CD14-positive monocyte (primary cell): ENCODE measurements at regions not wholly inside any gene's neighbourhood (a gene's known extent, or its start where the extent isn't known, plus 50 kb on each side); places are given as distances from the start of the nearest gene placed in this dataset.
A peak's percentile ranks its signal among the peaks of the same experiment; 100 is the strongest.

Experiments used
- DNase-seq, 3 donors: peaks; one replicate each; pipeline ENCODE4 v3.0.0-alpha.2; 2011 to 2022
- H2AFZ ChIP-seq: 2 replicates; pipeline ENCODE4 v1.6.0; 2012; ENCODE audit warnings: mild to moderate bottlenecking, low read depth, low read length, inconsistent platforms; ENCODE audit not compliant: insufficient read depth, poor library complexity, severe bottlenecking
- H3K27ac ChIP-seq, 2 donors: 1 replicate in 1 of 2; 2 replicates in 1 of 2; pipeline ENCODE4 v1.5.1; 2012 to 2013; ENCODE audit warnings: low read length in 2 of 2, control low read depth in 1 of 2, inconsistent platforms in 1 of 2, low read depth in 1 of 2, mild to moderate bottlenecking in 1 of 2
- H3K27me3 ChIP-seq, 2 donors: one replicate each; pipeline versions ENCODE4 v1.6.0 to v1.6.1; 2011 to 2013; ENCODE audit warnings: low read length in 2 of 2; ENCODE audit not compliant: control insufficient read depth in 2 of 2, insufficient read depth in 2 of 2
- H3K36me3 ChIP-seq, 2 donors: replicated peaks in 1 of 2; 1 replicate in 1 of 2; 2 replicates in 1 of 2; pipeline versions ENCODE4 v1.5.1 to v1.6.1; 2012 to 2013; ENCODE audit warnings: low read length in 2 of 2, control low read depth in 1 of 2, inconsistent platforms in 1 of 2, mild to moderate bottlenecking in 1 of 2; ENCODE audit not compliant: insufficient read depth in 2 of 2, control insufficient read depth in 1 of 2
- H3K4me1 ChIP-seq, 2 donors: 1 replicate in 1 of 2; 2 replicates in 1 of 2; pipeline versions ENCODE4 v1.5.1 to v1.6.1; 2012 to 2013; ENCODE audit warnings: low read length in 2 of 2, control low read depth in 1 of 2, inconsistent platforms in 1 of 2, mild to moderate bottlenecking in 1 of 2, moderate library complexity in 1 of 2; ENCODE audit not compliant: insufficient read depth in 2 of 2, control insufficient read depth in 1 of 2
- H3K4me2 ChIP-seq: replicated peaks from 2 replicates; pipeline ENCODE3; 2012; ENCODE audit warnings: low read length, moderate library complexity, mild to moderate bottlenecking; ENCODE audit not compliant: poor library complexity, severe bottlenecking; ENCODE audit errors: extremely low read depth
- H3K4me3 ChIP-seq, 3 experiments: fragments of 200-600 bp in 1 of 3; sonication (generic) in 1 of 3; replicated peaks in 1 of 3; 1 replicate in 2 of 3; 2 replicates in 1 of 3; pipeline ENCODE4 v1.5.1; 2011 to 2013; ENCODE audit warnings: low read length in 3 of 3, mild to moderate bottlenecking in 3 of 3, control low read depth in 2 of 3, low read depth in 2 of 3, inconsistent platforms in 1 of 3, moderate library complexity in 1 of 3
- H3K79me2 ChIP-seq: 2 replicates; pipeline ENCODE4 v1.6.0; 2012; ENCODE audit warnings: mild to moderate bottlenecking, control low read depth, inconsistent platforms, low read length, moderate library complexity; ENCODE audit not compliant: insufficient read depth
- H3K9ac ChIP-seq: 2 replicates; pipeline ENCODE4 v1.6.0; 2017; ENCODE audit warnings: low read length, mild to moderate bottlenecking; ENCODE audit not compliant: insufficient read depth, poor library complexity, severe bottlenecking
- H3K9me3 ChIP-seq, 2 donors: replicated peaks in 1 of 2; 1 replicate in 1 of 2; 2 replicates in 1 of 2; pipeline versions ENCODE4 v1.5.1 to v1.6.1; 2012 to 2013; ENCODE audit warnings: low read length in 2 of 2, control low read depth in 1 of 2; ENCODE audit not compliant: control insufficient read depth in 1 of 2, insufficient read depth in 1 of 2
- H4K20me1 ChIP-seq: 2 replicates; pipeline ENCODE4 v1.6.0; 2012; ENCODE audit warnings: mild to moderate bottlenecking, low read length, control low read depth, moderate library complexity; ENCODE audit not compliant: insufficient read depth
- H3K27ac Mint-ChIP-seq, 7 donors: one replicate each; pipeline ENCODE4 v1.8.0; 2020; ENCODE audit warnings: mild to moderate bottlenecking in 7 of 7, mixed read lengths in 7 of 7, moderate library complexity in 6 of 7, inconsistent platforms in 2 of 7
- H3K27me3 Mint-ChIP-seq, 3 donors: one replicate each; pipeline ENCODE4 v1.8.0; 2021 to 2022; ENCODE audit warnings: low read depth in 3 of 3, mild to moderate bottlenecking in 3 of 3, mixed read lengths in 3 of 3, moderate library complexity in 3 of 3, inconsistent platforms in 1 of 3
- H3K36me3 Mint-ChIP-seq, 2 donors: one replicate each; pipeline ENCODE4 v1.8.0; 2020; ENCODE audit warnings: mixed read lengths in 2 of 2, inconsistent platforms in 1 of 2, mild to moderate bottlenecking in 1 of 2
- H3K4me1 Mint-ChIP-seq: one replicate; pipeline ENCODE4 v1.8.0; 2020; ENCODE audit warnings: mild to moderate bottlenecking, mixed read lengths
- H3K4me3 Mint-ChIP-seq, 2 donors: one replicate each; pipeline ENCODE4 v1.8.0; 2020; ENCODE audit warnings: mild to moderate bottlenecking in 2 of 2, mixed read lengths in 2 of 2, moderate library complexity in 1 of 2
- H3K9me3 Mint-ChIP-seq, 7 donors: one replicate each; pipeline ENCODE4 v1.8.0; 2020 to 2022; ENCODE audit warnings: mixed read lengths in 7 of 7, mild to moderate bottlenecking in 6 of 7, moderate library complexity in 6 of 7, inconsistent platforms in 2 of 7
- WGBS: methylation state at CpG from one replicate; pipeline ENCODE4 v1.1.5; 2013; ENCODE audit warnings: missing lambda C conversion rate; ENCODE audit not compliant: insufficient coverage; 5-methylcytosine and 5-hydroxymethylcytosine counted together
- intact Hi-C, 2 donors: fragments of 100-400 bp; cut with micrococcal nuclease; formaldehyde crosslinking; loops; one replicate each; pipeline versions ENCODE4 v1.15.0 to v1.15.1; 2023
- TF ChIP-seq, protein P1 (sequence below): fragments of 200-600 bp; IDR thresholded peaks from one replicate; pipeline ENCODE4 v1.8.0; 2022; ENCODE audit warnings: antibody characterized with exemption, mild to moderate bottlenecking

DNA sequence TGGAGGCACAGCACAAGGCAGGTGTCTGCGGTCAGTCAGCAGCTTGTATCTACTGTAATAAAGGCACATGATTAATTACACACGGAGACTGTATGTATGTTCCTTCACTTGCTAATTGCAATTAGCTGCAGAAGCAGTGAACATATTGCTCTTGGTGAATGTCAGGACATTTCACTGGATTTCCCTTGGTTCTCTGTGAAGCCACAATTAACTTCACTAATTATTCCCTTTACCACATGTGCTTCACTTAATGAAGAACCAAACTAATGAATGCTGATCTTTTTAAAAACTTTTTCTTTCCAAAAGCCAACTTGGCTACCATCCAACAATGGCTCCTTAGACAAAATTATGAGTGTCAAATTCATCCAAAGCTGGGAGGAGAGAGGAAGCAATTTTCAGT, 290.7 kb downstream of the ADRA2A start:
- intact Hi-C loops = no loop called here
- WGBS = 90% methylated on average over 2 of the region's 2 CpGs
- H2AFZ ChIP-seq = no peak overlapping the region
- H3K4me3 ChIP-seq = no peak overlapping the region
- Mint-ChIP-seq H3K4me3 (no peak overlapping the region), H3K27ac (no peak overlapping the region), H3K36me3 (no peaks in the 10 kb centered on the region), H3K27me3 (peaks cover under 1 to 3% (median 3%) of the 10 kb centered on the region in 3 donors), H3K4me1 (no peaks in the 10 kb centered on the region), H3K9me3 (no peaks in the 10 kb centered on the region)
- no peaks in the 10 kb centered on the region for H3K4me1 ChIP-seq
- TF ChIP-seq, protein P1, sequence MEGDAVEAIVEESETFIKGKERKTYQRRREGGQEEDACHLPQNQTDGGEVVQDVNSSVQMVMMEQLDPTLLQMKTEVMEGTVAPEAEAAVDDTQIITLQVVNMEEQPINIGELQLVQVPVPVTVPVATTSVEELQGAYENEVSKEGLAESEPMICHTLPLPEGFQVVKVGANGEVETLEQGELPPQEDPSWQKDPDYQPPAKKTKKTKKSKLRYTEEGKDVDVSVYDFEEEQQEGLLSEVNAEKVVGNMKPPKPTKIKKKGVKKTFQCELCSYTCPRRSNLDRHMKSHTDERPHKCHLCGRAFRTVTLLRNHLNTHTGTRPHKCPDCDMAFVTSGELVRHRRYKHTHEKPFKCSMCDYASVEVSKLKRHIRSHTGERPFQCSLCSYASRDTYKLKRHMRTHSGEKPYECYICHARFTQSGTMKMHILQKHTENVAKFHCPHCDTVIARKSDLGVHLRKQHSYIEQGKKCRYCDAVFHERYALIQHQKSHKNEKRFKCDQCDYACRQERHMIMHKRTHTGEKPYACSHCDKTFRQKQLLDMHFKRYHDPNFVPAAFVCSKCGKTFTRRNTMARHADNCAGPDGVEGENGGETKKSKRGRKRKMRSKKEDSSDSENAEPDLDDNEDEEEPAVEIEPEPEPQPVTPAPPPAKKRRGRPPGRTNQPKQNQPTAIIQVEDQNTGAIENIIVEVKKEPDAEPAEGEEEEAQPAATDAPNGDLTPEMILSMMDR = no peak
- H3K4me2 ChIP-seq = no peak overlapping the region
- no peak overlapping the region for H3K9ac ChIP-seq
- no peak overlapping the region for H3K27ac ChIP-seq
- no peaks in the 10 kb centered on the region for H3K27me3 ChIP-seq
- H4K20me1 ChIP-seq = no peaks in the 10 kb centered on the region
- H3K79me2 ChIP-seq = no peaks in the 10 kb centered on the region
- H3K9me3 ChIP-seq = no peaks in the 10 kb centered on the region
- no peaks in the 10 kb centered on the region for H3K36me3 ChIP-seq
- DNase-seq = no peak

DNA sequence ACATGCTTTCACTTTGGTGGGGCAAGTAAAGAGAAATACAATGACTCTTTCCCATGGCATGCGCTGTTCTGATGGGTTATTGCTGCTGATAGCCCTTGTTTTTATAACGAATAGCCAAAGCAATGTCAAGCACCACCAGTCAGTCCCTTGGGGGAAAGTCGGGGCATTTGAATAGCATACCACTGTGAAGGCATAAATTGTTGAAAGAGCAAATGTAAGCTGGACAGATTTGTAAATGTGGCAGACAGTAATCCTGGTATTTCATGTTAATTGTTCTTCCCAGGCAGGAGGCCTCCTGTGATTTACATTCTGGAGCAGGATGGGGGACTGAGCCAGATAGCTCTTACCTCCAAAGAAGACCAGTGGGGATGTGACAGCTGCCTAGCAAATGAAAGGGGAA, 293.3 kb downstream of the ADRA2A start:
- H3K4me2 ChIP-seq = no peak overlapping the region
- Mint-ChIP-seq H3K4me3 (no peak overlapping the region), H3K27ac (peak overlapping the region in 1 of 7 donors; percentile 44), H3K36me3 (no peaks in the 10 kb centered on the region), H3K4me1 (no peaks in the 10 kb centered on the region), H3K9me3 (peaks cover 0 to 2% (median 0%) of the 10 kb centered on the region in 7 donors), H3K27me3 (peaks cover 2 to 3% (median 3%) of the 10 kb centered on the region in 3 donors)
- no peaks in the 10 kb centered on the region for H3K4me1 ChIP-seq
- H3K27ac ChIP-seq = no peak overlapping the region
- H3K36me3 ChIP-seq = no peaks in the 10 kb centered on the region
- no peaks in the 10 kb centered on the region for H3K9me3 ChIP-seq
- TF ChIP-seq, protein P1 = no peak
- intact Hi-C loops = no loop called here
- no peaks in the 10 kb centered on the region for H3K79me2 ChIP-seq
- WGBS = 53% methylated on average over 3 of the region's 3 CpGs
- DNase-seq = no peak
- H2AFZ ChIP-seq = no peak overlapping the region
- H3K4me3 ChIP-seq = no peak overlapping the region
- no peaks in the 10 kb centered on the region for H3K27me3 ChIP-seq
- no peak overlapping the region for H3K9ac ChIP-seq
- H4K20me1 ChIP-seq = no peaks in the 10 kb centered on the region
